Ovary (tissue), 3 donors: ENCODE measurements at regions not wholly inside any gene's neighbourhood (a gene's known extent, or its start where the extent isn't known, plus 50 kb on each side); places are given as distances from the start of the nearest gene placed in this dataset.

Experiments
- CTCF ChIP-seq, 3 donors: fragments of 450-650 bp in 2 of 3; fragments of 200-600 bp in 1 of 3; IDR thresholded peaks; one replicate each; pipeline versions ENCODE4 v1.5.1 to v1.8.0; 2016 to 2022; ENCODE audit warnings: antibody characterized with exemption in 3 of 3, mild to moderate bottlenecking in 1 of 3
- EP300 ChIP-seq: sonication (generic); formaldehyde crosslinking; IDR thresholded peaks from one replicate; pipeline ENCODE4 v1.6.1; 2017; ENCODE audit warnings: antibody characterized with exemption
- POLR2A ChIP-seq: fragments of 450-650 bp; IDR thresholded peaks from one replicate; pipeline ENCODE4 v1.6.1; 2017; ENCODE audit warnings: antibody characterized with exemption, mild to moderate bottlenecking, moderate library complexity
- donor health status: DM: no; HTN: no; CAD: no.

GRCh38 chr11:120020486-120020885 is 117.4 kb downstream of the TRIM29 start:
- TF ChIP-seq CTCF (IDR thresholded peaks at IDR 0.05) (no peak), POLR2A (no peak), EP300 (no peak)
